Neural cell (in vitro differentiated cells): ENCODE measurements at regions not wholly inside any gene's neighbourhood (a gene's known extent, or its start where the extent isn't known, plus 50 kb on each side); places are given as distances from the start of the nearest gene placed in this dataset.

ENCODE experiments used
- H2AFZ ChIP-seq: fragments of 200-600, 300-800 bp; sonication (generic), shearing (Covaris generic); 2 replicates; pipeline ENCODE4 v1.6.0; 2014; ENCODE audit warnings: low read depth, mild to moderate bottlenecking, antibody characterized with exemption, low read length, moderate library complexity
- H3F3A ChIP-seq: fragments of 200-600 bp; shearing (Covaris generic); 2 replicates; pipeline ENCODE4 v1.6.1; 2016; ENCODE audit warnings: mild to moderate bottlenecking, moderate library complexity, mixed read lengths, antibody characterized with exemption, low read length; ENCODE audit not compliant: insufficient read depth, poor library complexity, severe bottlenecking
- H3K27ac ChIP-seq: fragments of 200-600, 300-800 bp; sonication (generic), shearing (Covaris generic); 2 replicates; pipeline ENCODE4 v1.5.1; 2014; ENCODE audit warnings: mild to moderate bottlenecking, low read length, moderate library complexity
- H3K27me3 ChIP-seq: fragments of 300-800, 200-600 bp; sonication (generic), shearing (Covaris generic); 2 replicates; pipeline ENCODE4 v1.6.0; 2014; ENCODE audit warnings: mild to moderate bottlenecking, low read depth, low read length, moderate library complexity; ENCODE audit not compliant: insufficient read depth
- H3K36me3 ChIP-seq: fragments of 300-800, 200-600 bp; sonication (generic), shearing (Covaris generic); 2 replicates; pipeline ENCODE4 v1.5.1; 2014; ENCODE audit warnings: mild to moderate bottlenecking, antibody characterized with exemption, low read length, moderate library complexity; ENCODE audit not compliant: insufficient read depth
- H3K4me2 ChIP-seq: fragments of 300-800, 200-600 bp; sonication (generic), shearing (Covaris generic); 2 replicates; pipeline ENCODE4 v1.6.0; 2014; ENCODE audit warnings: mild to moderate bottlenecking, low read length
- H3K4me3 ChIP-seq: fragments of 300-800, 200-600 bp; sonication (generic), shearing (Covaris generic); 2 replicates; pipeline ENCODE4 v1.5.1; 2014; ENCODE audit warnings: mild to moderate bottlenecking, low read length, moderate library complexity
- H3K79me2 ChIP-seq: fragments of 200-600 bp; shearing (Covaris generic); replicated peaks from 2 replicates; pipeline ENCODE4 v1.6.0; 2014; ENCODE audit warnings: mild to moderate bottlenecking, low read length, moderate library complexity; ENCODE audit not compliant: insufficient read depth
- H3K9ac ChIP-seq: fragments of 300-800, 200-600 bp; sonication (generic), shearing (Covaris generic); 2 replicates; pipeline ENCODE4 v1.6.1; 2016; ENCODE audit warnings: mild to moderate bottlenecking, low read length, mixed read lengths
- H3K9me2 ChIP-seq: fragments of 200-600 bp; shearing (Covaris generic); 2 replicates; pipeline ENCODE4 v1.6.1; 2016; ENCODE audit warnings: mild to moderate bottlenecking, low read length, mixed read lengths; ENCODE audit not compliant: insufficient read depth
- H3K9me3 ChIP-seq: fragments of 200-600, 300-800 bp; sonication (generic), shearing (Covaris generic); 2 replicates; pipeline ENCODE4 v1.6.1; 2016; ENCODE audit warnings: mild to moderate bottlenecking, mixed run types, low read length, moderate library complexity, mixed read lengths
- H4K20me1 ChIP-seq: fragments of 200-600 bp; shearing (Covaris generic); 2 replicates; pipeline ENCODE4 v1.6.1; 2016; ENCODE audit warnings: mild to moderate bottlenecking, mixed run types; ENCODE audit not compliant: insufficient read depth
- EP300 ChIP-seq: fragments of 450-650 bp; conservative IDR thresholded peaks from 2 replicates; pipeline ENCODE4 v1.6.1; 2014; ENCODE audit warnings: antibody characterized with exemption, mild to moderate bottlenecking, moderate library complexity; ENCODE audit not compliant: poor library complexity, severe bottlenecking
- EZH2 ChIP-seq: fragments of 200-600, 300-800 bp; shearing (Covaris generic), sonication (generic); IDR thresholded peaks from 2 replicates; pipeline ENCODE4 v1.6.1; 2014; ENCODE audit warnings: antibody characterized with exemption, low read length, borderline replicate concordance, mild to moderate bottlenecking; ENCODE audit not compliant: insufficient read depth, poor library complexity, severe bottlenecking
- MXI1 ChIP-seq: fragments of 450-650 bp; conservative IDR thresholded peaks from 2 replicates; pipeline ENCODE4 v1.6.1; 2014; ENCODE audit warnings: antibody characterized with exemption, mild to moderate bottlenecking; ENCODE audit not compliant: poor library complexity, severe bottlenecking
- POLR2AphosphoS5 ChIP-seq: IDR thresholded peaks from 2 replicates; pipeline ENCODE4 v1.6.1; 2012
- RAD21 ChIP-seq: fragments of 450-650 bp; conservative IDR thresholded peaks from 2 replicates; pipeline ENCODE4 v1.6.1; 2014; ENCODE audit warnings: antibody characterized with exemption, mild to moderate bottlenecking, moderate library complexity
- SMC3 ChIP-seq: fragments of 450-650 bp; conservative IDR thresholded peaks from 2 replicates; pipeline ENCODE4 v1.6.1; 2014; ENCODE audit warnings: antibody characterized with exemption, mild to moderate bottlenecking, moderate library complexity; ENCODE audit not compliant: poor library complexity
- TAF1 ChIP-seq: IDR thresholded peaks from 2 replicates; pipeline ENCODE4 v1.6.1; 2012; ENCODE audit warnings: low read depth
- TF ChIP-seq, protein P1 (sequence below): fragments of 450-650 bp; IDR thresholded peaks from 2 replicates; pipeline ENCODE4 v1.5.1; 2014; ENCODE audit warnings: antibody characterized with exemption, mild to moderate bottlenecking, moderate library complexity; ENCODE audit not compliant: poor library complexity, severe bottlenecking
- TF ChIP-seq, protein P2 (sequence below): IDR thresholded peaks from 2 replicates; pipeline ENCODE4 v1.6.1; 2012; ENCODE audit warnings: borderline replicate concordance

DNA sequence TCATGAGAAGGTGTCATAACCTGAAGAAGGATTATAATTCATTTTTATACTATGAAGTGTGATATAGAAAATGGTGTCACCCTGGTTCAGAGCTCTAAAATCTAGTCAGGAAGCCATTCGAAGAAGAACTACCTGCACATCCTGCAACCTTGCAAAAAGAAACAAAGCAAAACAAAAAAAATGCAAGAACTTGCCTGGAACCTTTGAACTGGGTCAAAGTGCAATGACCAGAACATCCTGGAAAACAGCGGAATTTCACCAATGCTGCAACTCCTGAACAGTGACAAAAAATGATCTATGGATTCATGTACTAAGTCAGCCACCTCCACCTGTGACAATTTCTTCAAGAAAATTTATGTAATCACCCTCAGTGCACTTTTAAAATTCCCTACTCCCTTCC lies 1083.3 kb upstream of the GYPC start:
- Histone ChIP-seq H3K4me3 (no peak overlapping the region), H3K27ac (no peak overlapping the region), H3K9ac (no peak overlapping the region), H3K27me3 (peaks cover 2% of the 10 kb centered on the region), H4K20me1 (no peaks in the 10 kb centered on the region), H2AFZ (no peak overlapping the region), H3K36me3 (no peaks in the 10 kb centered on the region), H3K9me3 (no peaks in the 10 kb centered on the region), H3K9me2 (no peaks in the 10 kb centered on the region), H3F3A (no peaks in the 10 kb centered on the region), H3K79me2 (no peaks in the 10 kb centered on the region), H3K4me2 (no peak overlapping the region)
- TF ChIP-seq, protein P1, sequence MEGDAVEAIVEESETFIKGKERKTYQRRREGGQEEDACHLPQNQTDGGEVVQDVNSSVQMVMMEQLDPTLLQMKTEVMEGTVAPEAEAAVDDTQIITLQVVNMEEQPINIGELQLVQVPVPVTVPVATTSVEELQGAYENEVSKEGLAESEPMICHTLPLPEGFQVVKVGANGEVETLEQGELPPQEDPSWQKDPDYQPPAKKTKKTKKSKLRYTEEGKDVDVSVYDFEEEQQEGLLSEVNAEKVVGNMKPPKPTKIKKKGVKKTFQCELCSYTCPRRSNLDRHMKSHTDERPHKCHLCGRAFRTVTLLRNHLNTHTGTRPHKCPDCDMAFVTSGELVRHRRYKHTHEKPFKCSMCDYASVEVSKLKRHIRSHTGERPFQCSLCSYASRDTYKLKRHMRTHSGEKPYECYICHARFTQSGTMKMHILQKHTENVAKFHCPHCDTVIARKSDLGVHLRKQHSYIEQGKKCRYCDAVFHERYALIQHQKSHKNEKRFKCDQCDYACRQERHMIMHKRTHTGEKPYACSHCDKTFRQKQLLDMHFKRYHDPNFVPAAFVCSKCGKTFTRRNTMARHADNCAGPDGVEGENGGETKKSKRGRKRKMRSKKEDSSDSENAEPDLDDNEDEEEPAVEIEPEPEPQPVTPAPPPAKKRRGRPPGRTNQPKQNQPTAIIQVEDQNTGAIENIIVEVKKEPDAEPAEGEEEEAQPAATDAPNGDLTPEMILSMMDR, result no peak
- no peak for TF ChIP-seq EP300
- TF ChIP-seq RAD21, result no peak
- TF ChIP-seq SMC3, result no peak
- no peak for TF ChIP-seq TAF1
- no peak for TF ChIP-seq POLR2AphosphoS5
- TF ChIP-seq EZH2, result no peak
- TF ChIP-seq MXI1, result no peak
- TF ChIP-seq, protein P2, sequence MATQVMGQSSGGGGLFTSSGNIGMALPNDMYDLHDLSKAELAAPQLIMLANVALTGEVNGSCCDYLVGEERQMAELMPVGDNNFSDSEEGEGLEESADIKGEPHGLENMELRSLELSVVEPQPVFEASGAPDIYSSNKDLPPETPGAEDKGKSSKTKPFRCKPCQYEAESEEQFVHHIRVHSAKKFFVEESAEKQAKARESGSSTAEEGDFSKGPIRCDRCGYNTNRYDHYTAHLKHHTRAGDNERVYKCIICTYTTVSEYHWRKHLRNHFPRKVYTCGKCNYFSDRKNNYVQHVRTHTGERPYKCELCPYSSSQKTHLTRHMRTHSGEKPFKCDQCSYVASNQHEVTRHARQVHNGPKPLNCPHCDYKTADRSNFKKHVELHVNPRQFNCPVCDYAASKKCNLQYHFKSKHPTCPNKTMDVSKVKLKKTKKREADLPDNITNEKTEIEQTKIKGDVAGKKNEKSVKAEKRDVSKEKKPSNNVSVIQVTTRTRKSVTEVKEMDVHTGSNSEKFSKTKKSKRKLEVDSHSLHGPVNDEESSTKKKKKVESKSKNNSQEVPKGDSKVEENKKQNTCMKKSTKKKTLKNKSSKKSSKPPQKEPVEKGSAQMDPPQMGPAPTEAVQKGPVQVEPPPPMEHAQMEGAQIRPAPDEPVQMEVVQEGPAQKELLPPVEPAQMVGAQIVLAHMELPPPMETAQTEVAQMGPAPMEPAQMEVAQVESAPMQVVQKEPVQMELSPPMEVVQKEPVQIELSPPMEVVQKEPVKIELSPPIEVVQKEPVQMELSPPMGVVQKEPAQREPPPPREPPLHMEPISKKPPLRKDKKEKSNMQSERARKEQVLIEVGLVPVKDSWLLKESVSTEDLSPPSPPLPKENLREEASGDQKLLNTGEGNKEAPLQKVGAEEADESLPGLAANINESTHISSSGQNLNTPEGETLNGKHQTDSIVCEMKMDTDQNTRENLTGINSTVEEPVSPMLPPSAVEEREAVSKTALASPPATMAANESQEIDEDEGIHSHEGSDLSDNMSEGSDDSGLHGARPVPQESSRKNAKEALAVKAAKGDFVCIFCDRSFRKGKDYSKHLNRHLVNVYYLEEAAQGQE, result no peak

DNA sequence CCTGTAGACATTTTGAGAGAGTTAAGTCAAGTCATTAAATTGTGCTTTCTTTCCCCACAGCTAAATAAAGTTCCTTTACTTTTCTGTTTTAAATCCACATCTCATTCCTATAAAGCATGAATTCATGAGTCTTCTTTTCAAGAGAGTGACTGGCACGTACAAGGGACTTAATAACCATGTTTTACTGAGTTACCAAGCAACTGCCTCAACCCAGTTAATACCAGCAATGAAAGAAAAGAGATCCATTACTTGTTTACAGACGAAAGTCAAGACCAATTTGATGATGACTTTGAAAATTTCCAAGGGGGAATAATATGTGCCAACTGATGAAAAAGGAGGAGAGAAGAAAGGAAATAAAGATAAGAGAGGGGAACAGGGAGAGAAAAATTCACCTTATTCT lies 1082.5 kb upstream of the GYPC start:
- no peak overlapping the region for H2AFZ ChIP-seq
- H3K4me3 ChIP-seq, result no peak overlapping the region
- H3K36me3 ChIP-seq, result no peaks in the 10 kb centered on the region
- no peaks in the 10 kb centered on the region for H3K9me3 ChIP-seq
- no peaks in the 10 kb centered on the region for H3K9me2 ChIP-seq
- H3K27me3 ChIP-seq, result peaks cover 2% of the 10 kb centered on the region
- peak; percentile 81 for TF ChIP-seq POLR2AphosphoS5
- peak; percentile 54 for TF ChIP-seq EP300
- no peak for TF ChIP-seq SMC3
- no peaks in the 10 kb centered on the region for H3K79me2 ChIP-seq
- H3K4me2 ChIP-seq, result no peak overlapping the region
- H3F3A ChIP-seq, result no peaks in the 10 kb centered on the region
- H4K20me1 ChIP-seq, result no peaks in the 10 kb centered on the region
- H3K27ac ChIP-seq, result no peak overlapping the region
- no peak overlapping the region for H3K9ac ChIP-seq

DNA sequence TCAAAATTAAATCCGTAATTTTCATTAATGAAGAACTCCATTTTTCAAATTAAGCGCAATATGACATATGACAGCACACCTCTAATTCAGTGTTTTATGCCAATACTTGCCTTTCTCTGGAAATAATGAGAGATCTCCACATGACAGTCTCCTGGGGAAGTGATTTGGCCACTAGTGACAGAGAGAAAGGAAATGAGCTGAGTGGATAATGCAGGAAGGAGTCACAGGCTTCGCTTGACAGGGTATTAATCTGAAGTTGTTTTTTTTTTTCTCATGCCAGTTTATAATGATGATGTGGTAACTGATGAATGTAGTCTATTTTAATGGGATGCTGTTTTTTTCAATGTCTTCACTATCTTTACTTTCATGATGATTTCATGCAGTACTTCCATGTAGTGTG lies 1079.4 kb upstream of the GYPC start:
- H3K36me3 ChIP-seq, result no peaks in the 10 kb centered on the region
- TF ChIP-seq, protein P1, result no peak
- TF ChIP-seq, protein P2, result no peak
- TF ChIP-seq TAF1 (no peak), RAD21 (no peak), EZH2 (no peak)

More for the DNA sequence above, 1079.4 kb upstream of the GYPC start:
- H3K9me3 ChIP-seq, result no peaks in the 10 kb centered on the region
- no peaks in the 10 kb centered on the region for H3F3A ChIP-seq
- H3K9ac ChIP-seq, result no peak overlapping the region
- H3K27me3 ChIP-seq, result peaks cover 2% of the 10 kb centered on the region
- no peak overlapping the region for H3K27ac ChIP-seq
- H2AFZ ChIP-seq, result no peak overlapping the region
- H3K4me3 ChIP-seq, result no peak overlapping the region
- no peaks in the 10 kb centered on the region for H3K9me2 ChIP-seq
- H4K20me1 ChIP-seq, result no peaks in the 10 kb centered on the region
- H3K4me2 ChIP-seq, result no peak overlapping the region
- no peaks in the 10 kb centered on the region for H3K79me2 ChIP-seq
